PC-3 (cell line): ENCODE measurements at regions not wholly inside any gene's neighbourhood (a gene's known extent, or its start where the extent isn't known, plus 50 kb on each side); places are given as distances from the start of the nearest gene placed in this dataset.

Experiments
- ATAC-seq: fragments of 200-7000 bp; cut with Tn5 transposase; 2 replicates; pipeline ENCODE4 v1.9.1; 2020; ENCODE audit warnings: mild to moderate bottlenecking, moderate library complexity
- BruUV-seq: library from RNA; stranded (reverse); fragments of 400-500 nt; replicated peaks from 2 replicates; lab custom pipeline; 2021; lab: Mats Ljungman, UMichigan
- CTCF ChIA-PET: fragments of 300-600 bp; sonication (Branson Sonifier 250); formaldehyde crosslinking; loops from one replicate; lab custom pipeline; 2022; ENCODE audit warnings: antibody characterized with exemption; lab: Charles Lee
- POLR2A ChIA-PET: fragments of 300-600 bp; sonication (Branson Sonifier 250); formaldehyde crosslinking; loops from one replicate; lab custom pipeline; 2022; ENCODE audit warnings: antibody characterized with exemption; ENCODE audit not compliant: unreplicated experiment; lab: Charles Lee
- DNase-seq: peaks from one replicate; pipeline ENCODE4 v3.0.0-alpha.2; 2015
- H2AFZ ChIP-seq: fragments of 300-600 bp; sonication (generic); 2 replicates; pipeline ENCODE4 v1.6.0; 2016; ENCODE audit warnings: antibody characterized with exemption, low read length
- H3F3A ChIP-seq: fragments of 300-600 bp; sonication (generic); one replicate; pipeline ENCODE4 v1.6.0; 2017; ENCODE audit warnings: antibody characterized with exemption, low read length, control low read depth, mild to moderate bottlenecking; ENCODE audit not compliant: unreplicated experiment
- H3K27ac ChIP-seq: fragments of 300-600 bp; sonication (generic); 2 replicates; pipeline ENCODE4 v1.5.1; 2016; ENCODE audit warnings: mild to moderate bottlenecking, low read length
- H3K27me3 ChIP-seq: fragments of 300-600 bp; sonication (generic); 2 replicates; pipeline ENCODE4 v1.6.1; 2016; ENCODE audit warnings: low read length, mixed read lengths
- H3K36me3 ChIP-seq: fragments of 300-600 bp; sonication (generic); 2 replicates; pipeline ENCODE4 v1.6.1; 2016; ENCODE audit warnings: low read depth, mixed run types, low read length, mixed read lengths
- H3K4me1 ChIP-seq: fragments of 300-600 bp; sonication (generic); 2 replicates; pipeline ENCODE4 v1.5.1; 2016; ENCODE audit warnings: low read length; ENCODE audit not compliant: insufficient read depth
- H3K4me2 ChIP-seq: fragments of 300-600 bp; sonication (generic); 2 replicates; pipeline ENCODE4 v1.6.0; 2016; ENCODE audit warnings: low read length
- H3K4me3 ChIP-seq: fragments of 300-600 bp; sonication (generic); 2 replicates; pipeline ENCODE4 v1.5.1; 2016; ENCODE audit warnings: mild to moderate bottlenecking, low read length, mixed read lengths
- H3K79me2 ChIP-seq: fragments of 300-600 bp; sonication (generic); 2 replicates; pipeline ENCODE4 v1.6.1; 2017; ENCODE audit warnings: low read length, mixed read lengths
- H3K9ac ChIP-seq: fragments of 300-600 bp; sonication (generic); 2 replicates; pipeline ENCODE4 v1.6.0; 2016; ENCODE audit warnings: mild to moderate bottlenecking, low read length
- H3K9me2 ChIP-seq: fragments of 300-600 bp; sonication (generic); replicated peaks from 2 replicates; pipeline ENCODE4 v1.6.1; 2016; ENCODE audit warnings: mixed run types, low read length, mixed read lengths
- H3K9me3 ChIP-seq: fragments of 300-600 bp; sonication (generic); 2 replicates; pipeline ENCODE4 v1.6.1; 2016; ENCODE audit warnings: low read length, mixed read lengths
- H4K20me1 ChIP-seq: fragments of 300-600 bp; sonication (generic); 2 replicates; pipeline ENCODE4 v1.6.1; 2016; ENCODE audit warnings: low read length, mixed read lengths
- CTCF ChIP-seq: fragments of 300-600 bp; sonication (generic); conservative IDR thresholded peaks from 2 replicates; pipeline ENCODE4 v1.5.1; 2017; ENCODE audit warnings: antibody characterized with exemption, low read depth, mild to moderate bottlenecking, low read length
- EZH2 ChIP-seq: fragments of 300-600 bp; sonication (generic); IDR thresholded peaks from one replicate; pipeline ENCODE4 v1.6.1; 2017; ENCODE audit warnings: antibody characterized with exemption, mild to moderate bottlenecking, low read length; ENCODE audit not compliant: unreplicated experiment
- EZH2phosphoT487 ChIP-seq: fragments of 300-600 bp; sonication (generic); IDR thresholded peaks from 2 replicates; pipeline ENCODE4 v1.6.1; 2018; ENCODE audit warnings: mild to moderate bottlenecking, antibody characterized with exemption, low read length, borderline replicate concordance
- intact Hi-C: fragments of 100-400 bp; cut with micrococcal nuclease; formaldehyde crosslinking; loops from 2 replicates; pipeline ENCODE4 v1.9.0; 2023

GRCh38 chr2:11962707-11963328 is 216.4 kb downstream of the LPIN1 start:
- no peaks in the 10 kb centered on the region for H3K9me2 ChIP-seq
- DNase-seq (no peak), ATAC-seq (no peak)
- intact Hi-C loops: no loop called here
- TF ChIP-seq EZH2: no peak
- TF ChIP-seq EZH2phosphoT487: no peak
- TF ChIP-seq CTCF: no peak
- no peaks in the 10 kb centered on the region for H3K27me3 ChIP-seq
- no peaks in the 10 kb centered on the region for H3F3A ChIP-seq
- no peak overlapping the region for H3K4me2 ChIP-seq
- H3K27ac ChIP-seq: no peak overlapping the region
- H3K9ac ChIP-seq: no peak overlapping the region
- no peaks in the 10 kb centered on the region for H3K36me3 ChIP-seq
- H3K79me2 ChIP-seq: no peaks in the 10 kb centered on the region
- POLR2A ChIA-PET: interaction anchor here (0.6 kb wide), 1 partner anchor 188 kb away, joined by 5 read pairs; no protein-coding TSS in a partner anchor
- no peak overlapping the region for H2AFZ ChIP-seq
- H3K4me1 ChIP-seq: no peaks in the 10 kb centered on the region
- H3K9me3 ChIP-seq: no peaks in the 10 kb centered on the region
- CTCF ChIA-PET: no interaction called here
- no peaks in the 10 kb centered on the region for H4K20me1 ChIP-seq
- no peak overlapping the region for H3K4me3 ChIP-seq
- no TSS peak for BruUV-seq

- POLR2A ChIA-PET: no interaction called here
- Histone ChIP-seq H3F3A (no peaks in the 10 kb centered on the region), H3K36me3 (no peaks in the 10 kb centered on the region), H3K9me2 (no peaks in the 10 kb centered on the region), H3K27me3 (no peaks in the 10 kb centered on the region), H3K4me2 (no peak overlapping the region), H3K27ac (no peak overlapping the region), H3K4me1 (no peaks in the 10 kb centered on the region), H3K79me2 (no peaks in the 10 kb centered on the region), H4K20me1 (no peaks in the 10 kb centered on the region), H3K9ac (no peak overlapping the region), H3K9me3 (no peaks in the 10 kb centered on the region), H2AFZ (no peak overlapping the region), H3K4me3 (no peak overlapping the region)
- no peak for ATAC-seq
- intact Hi-C loops: no loop called here
- DNase-seq: no peak
- TF ChIP-seq EZH2 (no peak), CTCF (no peak), EZH2phosphoT487 (no peak)
- CTCF ChIA-PET: no interaction called here
- no TSS peak for BruUV-seq
Observed at GRCh38 chr2:11963966-11964365, 217.5 kb downstream of the LPIN1 start.

GRCh38 chr2:11967946-11968465 is 221.6 kb downstream of the LPIN1 start:
- H3K9me2 ChIP-seq: no peaks in the 10 kb centered on the region
- no peaks in the 10 kb centered on the region for H3K36me3 ChIP-seq
- H4K20me1 ChIP-seq: no peaks in the 10 kb centered on the region
- no peak overlapping the region; the same call in 1 of the 2 replicates for H2AFZ ChIP-seq
- no peaks in the 10 kb centered on the region for H3K4me1 ChIP-seq
- POLR2A ChIA-PET: no interaction called here
- no peak overlapping the region for H3K27ac ChIP-seq
- intact Hi-C loops: no loop called here
- ATAC-seq: no peak
- H3F3A ChIP-seq: no peaks in the 10 kb centered on the region
- H3K9me3 ChIP-seq: no peaks in the 10 kb centered on the region
- H3K9ac ChIP-seq: no peak overlapping the region
- no peak overlapping the region for H3K4me2 ChIP-seq
- TF ChIP-seq EZH2phosphoT487 (no peak), EZH2 (no peak), CTCF (no peak)
- no peaks in the 10 kb centered on the region for H3K79me2 ChIP-seq
- no peak for DNase-seq
- BruUV-seq: no TSS peak
- CTCF ChIA-PET: no interaction called here
- no peak overlapping the region for H3K4me3 ChIP-seq
- H3K27me3 ChIP-seq: no peaks in the 10 kb centered on the region
